Endothelial cell of umbilical vein (primary cell): ENCODE measurements at regions not wholly inside any gene's neighbourhood (a gene's known extent, or its start where the extent isn't known, plus 50 kb on each side); places are given as distances from the start of the nearest gene placed in this dataset.

ENCODE experiments used
- BruUV-seq: library from RNA; stranded (reverse); fragments of 400-500 nt; replicated peaks from 2 replicates; lab custom pipeline; 2021; lab: Mats Ljungman, UMichigan
- CTCF ChIA-PET: fragments of 300-600, 350-600 bp; sonication (Branson Sonifier 250); formaldehyde crosslinking; loops from one replicate; lab custom pipeline; 2021; ENCODE audit warnings: antibody characterized with exemption, inconsistent platforms; lab: Charles Lee
- POLR2A ChIA-PET: fragments of 300-600, 350-600 bp; sonication (Branson Sonifier 250); formaldehyde crosslinking; loops from one replicate; lab custom pipeline; 2021; ENCODE audit warnings: antibody characterized with exemption, inconsistent platforms; lab: Charles Lee
- DNase-seq: peaks from one replicate; pipeline ENCODE4 v3.0.0-alpha.2; 2011; ENCODE audit warnings: low read depth, low spot score
- FAIRE-seq: peaks from 2 replicates; lab custom pipeline; 2011; peaks lifted over from hg19 to GRCh38; lab: Jason Lieb, UNC
- H2AFZ ChIP-seq: 2 replicates; pipeline ENCODE4 v1.6.0; 2012; ENCODE audit warnings: low read depth, low read length, control low read depth, inconsistent platforms
- H3K27ac ChIP-seq: 2 replicates; pipeline ENCODE4 v1.5.1; 2011; ENCODE audit warnings: low read depth, mild to moderate bottlenecking, control low read depth, low read length, moderate library complexity; ENCODE audit not compliant: insufficient read depth
- H3K27me3 ChIP-seq, 2 experiments: 2 replicates each; pipeline versions ENCODE4 v1.6.0 to v1.6.1; 2011; ENCODE audit warnings: low read length in 2 of 2, mixed read lengths in 1 of 2; ENCODE audit not compliant: control insufficient read depth in 2 of 2, insufficient read depth in 2 of 2
- H3K36me3 ChIP-seq, 2 experiments: 2 replicates in 1 of 2; 3 replicates in 1 of 2; pipeline ENCODE4 v1.5.1; 2011; ENCODE audit warnings: low read length in 2 of 2, mild to moderate bottlenecking in 1 of 2, moderate library complexity in 1 of 2; ENCODE audit not compliant: control insufficient read depth in 2 of 2, insufficient read depth in 2 of 2; ENCODE audit errors: extremely low read depth in 1 of 2
- H3K4me1 ChIP-seq: 3 replicates; pipeline ENCODE4 v1.5.1; 2011; ENCODE audit warnings: mild to moderate bottlenecking, low read length; ENCODE audit not compliant: control insufficient read depth, insufficient read depth; ENCODE audit errors: extremely low read depth
- H3K4me2 ChIP-seq: 2 replicates; pipeline ENCODE4 v1.6.1; 2011; ENCODE audit warnings: low read length, control low read depth, mixed read lengths; ENCODE audit not compliant: insufficient read depth
- H3K4me3 ChIP-seq, 3 experiments: fragments of 200-600 bp in 1 of 3; sonication (generic), shearing (Covaris generic) in 1 of 3; replicated peaks in 1 of 3; 2 replicates each; pipeline ENCODE4 v1.5.1; 2011 to 2016; ENCODE audit warnings: control low read depth in 3 of 3, low read length in 3 of 3, mild to moderate bottlenecking in 2 of 3, inconsistent platforms in 1 of 3, low read depth in 1 of 3, moderate library complexity in 1 of 3; ENCODE audit not compliant: insufficient read depth in 1 of 3
- H3K79me2 ChIP-seq: 2 replicates; pipeline ENCODE4 v1.6.0; 2012; ENCODE audit warnings: low read length, inconsistent platforms; ENCODE audit not compliant: control insufficient read depth, insufficient read depth
- H3K9ac ChIP-seq: replicated peaks from 2 replicates; pipeline ENCODE3; 2011; ENCODE audit warnings: low read length, control low read depth; ENCODE audit not compliant: insufficient read depth; ENCODE audit errors: extremely low read depth
- H3K9me1 ChIP-seq: replicated peaks from 3 replicates; pipeline ENCODE4 v1.6.0; 2011; ENCODE audit warnings: mild to moderate bottlenecking, low read length; ENCODE audit not compliant: control insufficient read depth, insufficient read depth; ENCODE audit errors: extremely low read depth
- H3K9me3 ChIP-seq: replicated peaks from 2 replicates; pipeline ENCODE4 v1.5.1; 2012; ENCODE audit warnings: low read length, inconsistent platforms; ENCODE audit not compliant: control insufficient read depth, insufficient read depth
- H4K20me1 ChIP-seq: replicated peaks from 2 replicates; pipeline ENCODE3; 2011; ENCODE audit warnings: mild to moderate bottlenecking, low read length; ENCODE audit not compliant: control insufficient read depth, insufficient read depth; ENCODE audit errors: extremely low read depth
- EZH2 ChIP-seq: IDR thresholded peaks from 2 replicates; pipeline ENCODE4 v1.6.1; 2012; ENCODE audit warnings: borderline replicate concordance, low read depth, mild to moderate bottlenecking, moderate library complexity, low read length, inconsistent platforms; ENCODE audit not compliant: severe bottlenecking
- FOS ChIP-seq: IDR thresholded peaks from 2 replicates; pipeline ENCODE4 v1.6.1; 2011; ENCODE audit warnings: mild to moderate bottlenecking, low read length, moderate library complexity, borderline replicate concordance; ENCODE audit not compliant: insufficient read depth
- GATA2 ChIP-seq: IDR thresholded peaks from 2 replicates; pipeline ENCODE4 v1.7.0; 2011; ENCODE audit warnings: low read depth, mild to moderate bottlenecking, moderate library complexity, mixed read lengths, low read length; ENCODE audit not compliant: insufficient read length, insufficient read depth
- JUN ChIP-seq: IDR thresholded peaks from 2 replicates; pipeline ENCODE4 v1.6.1; 2011; ENCODE audit warnings: borderline replicate concordance, low read depth; ENCODE audit not compliant: insufficient read length, insufficient read depth
- MYC ChIP-seq: IDR thresholded peaks from one replicate; pipeline ENCODE4 v1.6.1; 2011; ENCODE audit warnings: mild to moderate bottlenecking, low read depth, low read length
- POLR2A ChIP-seq: IDR thresholded peaks from 2 replicates; pipeline ENCODE4 v1.6.1; 2012; ENCODE audit warnings: low read depth, mild to moderate bottlenecking, control low read depth, low read length
- POLR2AphosphoS5 ChIP-seq: IDR thresholded peaks from 2 replicates; pipeline ENCODE4 v1.6.1; 2012; ENCODE audit warnings: low read depth, mild to moderate bottlenecking, control low read depth, low read length, moderate library complexity; ENCODE audit not compliant: insufficient read depth
- dilution Hi-C: fragments of 300-500 bp; cut with MboI; formaldehyde crosslinking; loops from one replicate; pipeline ENCODE4 v1.15.0; 2019; ENCODE audit warnings: low sequenced_read_pairs; ENCODE audit not compliant: extremely low pct_ligation_motif_present
- intact Hi-C: fragments of 100-400 bp; cut with micrococcal nuclease; formaldehyde crosslinking; loops from one replicate; pipeline ENCODE4 v1.10.0; 2022
- TF ChIP-seq, protein P1 (sequence below), 2 donors: IDR thresholded peaks; 1 replicate in 1 of 2; 2 replicates in 1 of 2; pipeline ENCODE4 v1.5.1; 2011; ENCODE audit warnings: low read length in 2 of 2, mild to moderate bottlenecking in 2 of 2, moderate library complexity in 2 of 2, control low read depth in 1 of 2, inconsistent platforms in 1 of 2, low read depth in 1 of 2; ENCODE audit not compliant: insufficient read depth in 1 of 2; ENCODE audit errors: extremely low read depth in 1 of 2
- TF ChIP-seq, protein P2 (sequence below): IDR thresholded peaks from 2 replicates; pipeline ENCODE4 v1.6.1; 2011; ENCODE audit not compliant: insufficient read depth, insufficient read length

DNA sequence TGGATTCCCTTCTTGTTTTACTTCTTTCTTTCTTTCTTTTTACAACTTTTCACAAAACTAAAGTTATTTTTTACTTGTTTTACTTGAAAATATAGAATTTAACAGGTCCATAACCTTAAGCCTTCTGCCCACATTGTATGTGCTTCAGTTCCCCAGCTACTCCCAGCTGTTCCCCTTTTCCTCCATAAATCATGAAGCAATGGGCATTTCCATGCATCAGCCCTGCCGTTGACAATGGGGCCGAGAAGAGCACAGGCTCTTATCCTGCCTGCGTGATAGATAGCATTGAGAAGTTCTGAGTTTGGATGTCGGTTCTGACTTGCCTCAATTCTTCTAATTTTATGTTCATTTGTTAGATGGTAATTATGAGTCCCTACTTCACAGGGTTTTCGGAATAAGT is 583.8 kb downstream of the CDH26 start:
- dilution Hi-C loops (no loop called here), intact Hi-C loops (no loop called here)
- Histone ChIP-seq H2AFZ (no peak overlapping the region), H3K79me2 (no peaks in the 10 kb centered on the region), H3K27me3 (no peaks in the 10 kb centered on the region), H3K4me2 (no peak overlapping the region), H3K4me3 (no peak overlapping the region), H4K20me1 (no peaks in the 10 kb centered on the region), H3K27ac (no peak overlapping the region), H3K9me1 (no peaks in the 10 kb centered on the region), H3K9ac (no peak overlapping the region), H3K9me3 (no peaks in the 10 kb centered on the region), H3K4me1 (no peaks in the 10 kb centered on the region), H3K36me3 (no peaks in the 10 kb centered on the region)
- TF ChIP-seq EZH2 = no peak
- no peak for TF ChIP-seq JUN
- TF ChIP-seq GATA2 = no peak
- no peak for TF ChIP-seq MYC
- TF ChIP-seq POLR2AphosphoS5 = no peak
- no peak for TF ChIP-seq FOS
- TF ChIP-seq, protein P1, sequence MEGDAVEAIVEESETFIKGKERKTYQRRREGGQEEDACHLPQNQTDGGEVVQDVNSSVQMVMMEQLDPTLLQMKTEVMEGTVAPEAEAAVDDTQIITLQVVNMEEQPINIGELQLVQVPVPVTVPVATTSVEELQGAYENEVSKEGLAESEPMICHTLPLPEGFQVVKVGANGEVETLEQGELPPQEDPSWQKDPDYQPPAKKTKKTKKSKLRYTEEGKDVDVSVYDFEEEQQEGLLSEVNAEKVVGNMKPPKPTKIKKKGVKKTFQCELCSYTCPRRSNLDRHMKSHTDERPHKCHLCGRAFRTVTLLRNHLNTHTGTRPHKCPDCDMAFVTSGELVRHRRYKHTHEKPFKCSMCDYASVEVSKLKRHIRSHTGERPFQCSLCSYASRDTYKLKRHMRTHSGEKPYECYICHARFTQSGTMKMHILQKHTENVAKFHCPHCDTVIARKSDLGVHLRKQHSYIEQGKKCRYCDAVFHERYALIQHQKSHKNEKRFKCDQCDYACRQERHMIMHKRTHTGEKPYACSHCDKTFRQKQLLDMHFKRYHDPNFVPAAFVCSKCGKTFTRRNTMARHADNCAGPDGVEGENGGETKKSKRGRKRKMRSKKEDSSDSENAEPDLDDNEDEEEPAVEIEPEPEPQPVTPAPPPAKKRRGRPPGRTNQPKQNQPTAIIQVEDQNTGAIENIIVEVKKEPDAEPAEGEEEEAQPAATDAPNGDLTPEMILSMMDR (IDR thresholded peaks at IDR 0.05; ENCODE audit: extremely low read depth in 1 of 2, insufficient read depth in 1 of 2, low read depth in 1 of 2, low read length in 2 of 2) = no peak
- TF ChIP-seq POLR2A = no peak
- TF ChIP-seq, protein P2, sequence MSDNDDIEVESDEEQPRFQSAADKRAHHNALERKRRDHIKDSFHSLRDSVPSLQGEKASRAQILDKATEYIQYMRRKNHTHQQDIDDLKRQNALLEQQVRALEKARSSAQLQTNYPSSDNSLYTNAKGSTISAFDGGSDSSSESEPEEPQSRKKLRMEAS = no peak
- no TSS peak for BruUV-seq
- ChIA-PET POLR2A (no interaction called here), CTCF (no interaction called here)
- DNase-seq (no peak), FAIRE-seq (no peak)
